ENCODE measurements at regions not wholly inside any gene's neighbourhood (a gene's known extent, or its start where the extent isn't known, plus 50 kb on each side); places are given as distances from the start of the nearest gene placed in this dataset.

- TF ChIP-seq SUZ12 (IDR thresholded peaks at IDR 0.05; ENCODE audit: extremely low read depth, insufficient read depth, insufficient read length) (no peak), ZNF274 (IDR thresholded peaks at IDR 0.05; ENCODE audit: low read depth, low read length) (no peak), YY1 (IDR thresholded peaks at IDR 0.05; ENCODE audit: insufficient read depth, insufficient read length) (no peak)
Measured at GRCh38 chr1:61556631-61557030, 168.3 kb downstream of the TM2D1 start.
